K562 (cell line): ENCODE measurements at regions not wholly inside any gene's neighbourhood (a gene's known extent, or its start where the extent isn't known, plus 50 kb on each side); places are given as distances from the start of the nearest gene placed in this dataset.

Experiments
- C11orf30 ChIP-seq: fragments of 450-650 bp; IDR thresholded peaks from 2 replicates; pipeline ENCODE4 v1.6.1; 2016; ENCODE audit warnings: low read depth, mild to moderate bottlenecking
- ESRRA ChIP-seq: fragments of 450-650 bp; IDR thresholded peaks from 2 replicates; pipeline ENCODE4 v1.6.1; 2014; ENCODE audit warnings: low read depth, mild to moderate bottlenecking, moderate library complexity, borderline replicate concordance
- PRPF4 ChIP-seq: fragments of 200-400 bp; formaldehyde crosslinking; IDR thresholded peaks from one replicate; pipeline ENCODE4 v1.6.1; 2017; ENCODE audit warnings: low read length, low read depth, mild to moderate bottlenecking; ENCODE audit not compliant: insufficient read depth, poor library complexity, severe bottlenecking
- RFX1 ChIP-seq: fragments of 450-650 bp; IDR thresholded peaks from 2 replicates; pipeline ENCODE4 v1.6.1; 2016; ENCODE audit warnings: mild to moderate bottlenecking, moderate library complexity
- SPI1 ChIP-seq: IDR thresholded peaks from 2 replicates; pipeline ENCODE4 v1.6.1; 2011; ENCODE audit warnings: low read depth, low read length, control low read depth, borderline replicate concordance
- SRF ChIP-seq, 2 experiments: fragments of 250-450, 450-650 bp in 1 of 2; sonication (Bioruptor Pico) in 1 of 2; sonication (generic) in 1 of 2; formaldehyde crosslinking; IDR thresholded peaks; 2 replicates each; pipeline versions ENCODE4 v1.5.0 to v1.5.1; 2020 to 2022; ENCODE audit warnings: mild to moderate bottlenecking in 1 of 2, missing genetic modification reagents in 1 of 2
- TF ChIP-seq, protein P1 (sequence below): sonication (generic); formaldehyde crosslinking; IDR thresholded peaks from 2 replicates; pipeline ENCODE4 v1.9.0; 2022; ENCODE audit warnings: mild to moderate bottlenecking, missing genetic modification reagents
- TF ChIP-seq, protein P2 (sequence below), 2 experiments: fragments of 150-350 bp in 1 of 2; IDR thresholded peaks; 2 replicates each; pipeline ENCODE4 v1.6.1; 2012 to 2016; ENCODE audit warnings: low read depth in 2 of 2, low read length in 2 of 2, mild to moderate bottlenecking in 1 of 2, moderate library complexity in 1 of 2
- TF ChIP-seq, protein P3 (sequence below): fragments of 200-800 bp; sonication (Bioruptor generic); IDR thresholded peaks from 2 replicates; pipeline ENCODE4 v1.6.1; 2017; ENCODE audit warnings: missing genetic modification characterization, missing compliant biosample characterization
- TF ChIP-seq, protein P4 (sequence below): sonication (generic); formaldehyde crosslinking; IDR thresholded peaks from 2 replicates; pipeline ENCODE4 v1.5.0; 2020; ENCODE audit warnings: missing genetic modification reagents

DNA sequence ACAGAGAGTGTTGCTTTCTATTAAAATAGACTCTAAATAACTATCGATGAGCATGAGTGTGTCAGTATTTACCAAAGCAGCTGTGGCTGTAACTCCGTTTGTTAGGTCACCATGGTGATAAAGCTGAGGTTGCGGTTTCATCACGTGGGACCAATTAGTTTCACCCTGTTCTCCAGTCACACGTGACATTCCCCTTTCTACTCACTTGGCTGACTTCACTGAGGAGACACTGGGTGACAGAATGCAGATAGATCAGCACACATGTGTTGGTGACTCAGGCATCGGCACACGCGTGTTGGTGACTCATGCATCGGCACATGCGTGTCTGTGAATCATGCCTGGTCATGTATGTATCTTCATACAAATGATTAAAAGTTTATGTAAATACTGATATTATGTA is 285.4 kb downstream of the THBS2 start (continued):
- TF ChIP-seq PRPF4: no peak
- TF ChIP-seq, protein P1, sequence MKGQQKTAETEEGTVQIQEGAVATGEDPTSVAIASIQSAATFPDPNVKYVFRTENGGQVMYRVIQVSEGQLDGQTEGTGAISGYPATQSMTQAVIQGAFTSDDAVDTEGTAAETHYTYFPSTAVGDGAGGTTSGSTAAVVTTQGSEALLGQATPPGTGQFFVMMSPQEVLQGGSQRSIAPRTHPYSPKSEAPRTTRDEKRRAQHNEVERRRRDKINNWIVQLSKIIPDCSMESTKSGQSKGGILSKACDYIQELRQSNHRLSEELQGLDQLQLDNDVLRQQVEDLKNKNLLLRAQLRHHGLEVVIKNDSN (CRISPR knock-in tag): peak; percentile 75
- peak; percentile 75; the same call in 1 of the 2 replicates for TF ChIP-seq ESRRA
- TF ChIP-seq RFX1: peak; percentile 59
- TF ChIP-seq, protein P2, sequence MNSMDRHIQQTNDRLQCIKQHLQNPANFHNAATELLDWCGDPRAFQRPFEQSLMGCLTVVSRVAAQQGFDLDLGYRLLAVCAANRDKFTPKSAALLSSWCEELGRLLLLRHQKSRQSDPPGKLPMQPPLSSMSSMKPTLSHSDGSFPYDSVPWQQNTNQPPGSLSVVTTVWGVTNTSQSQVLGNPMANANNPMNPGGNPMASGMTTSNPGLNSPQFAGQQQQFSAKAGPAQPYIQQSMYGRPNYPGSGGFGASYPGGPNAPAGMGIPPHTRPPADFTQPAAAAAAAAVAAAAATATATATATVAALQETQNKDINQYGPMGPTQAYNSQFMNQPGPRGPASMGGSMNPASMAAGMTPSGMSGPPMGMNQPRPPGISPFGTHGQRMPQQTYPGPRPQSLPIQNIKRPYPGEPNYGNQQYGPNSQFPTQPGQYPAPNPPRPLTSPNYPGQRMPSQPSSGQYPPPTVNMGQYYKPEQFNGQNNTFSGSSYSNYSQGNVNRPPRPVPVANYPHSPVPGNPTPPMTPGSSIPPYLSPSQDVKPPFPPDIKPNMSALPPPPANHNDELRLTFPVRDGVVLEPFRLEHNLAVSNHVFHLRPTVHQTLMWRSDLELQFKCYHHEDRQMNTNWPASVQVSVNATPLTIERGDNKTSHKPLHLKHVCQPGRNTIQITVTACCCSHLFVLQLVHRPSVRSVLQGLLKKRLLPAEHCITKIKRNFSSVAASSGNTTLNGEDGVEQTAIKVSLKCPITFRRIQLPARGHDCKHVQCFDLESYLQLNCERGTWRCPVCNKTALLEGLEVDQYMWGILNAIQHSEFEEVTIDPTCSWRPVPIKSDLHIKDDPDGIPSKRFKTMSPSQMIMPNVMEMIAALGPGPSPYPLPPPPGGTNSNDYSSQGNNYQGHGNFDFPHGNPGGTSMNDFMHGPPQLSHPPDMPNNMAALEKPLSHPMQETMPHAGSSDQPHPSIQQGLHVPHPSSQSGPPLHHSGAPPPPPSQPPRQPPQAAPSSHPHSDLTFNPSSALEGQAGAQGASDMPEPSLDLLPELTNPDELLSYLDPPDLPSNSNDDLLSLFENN (IDR thresholded peaks at IDR 0.05; ENCODE audit: low read depth in 2 of 2, low read length in 2 of 2): no peak
- TF ChIP-seq, protein P3, sequence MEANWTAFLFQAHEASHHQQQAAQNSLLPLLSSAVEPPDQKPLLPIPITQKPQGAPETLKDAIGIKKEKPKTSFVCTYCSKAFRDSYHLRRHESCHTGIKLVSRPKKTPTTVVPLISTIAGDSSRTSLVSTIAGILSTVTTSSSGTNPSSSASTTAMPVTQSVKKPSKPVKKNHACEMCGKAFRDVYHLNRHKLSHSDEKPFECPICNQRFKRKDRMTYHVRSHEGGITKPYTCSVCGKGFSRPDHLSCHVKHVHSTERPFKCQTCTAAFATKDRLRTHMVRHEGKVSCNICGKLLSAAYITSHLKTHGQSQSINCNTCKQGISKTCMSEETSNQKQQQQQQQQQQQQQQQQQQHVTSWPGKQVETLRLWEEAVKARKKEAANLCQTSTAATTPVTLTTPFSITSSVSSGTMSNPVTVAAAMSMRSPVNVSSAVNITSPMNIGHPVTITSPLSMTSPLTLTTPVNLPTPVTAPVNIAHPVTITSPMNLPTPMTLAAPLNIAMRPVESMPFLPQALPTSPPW (CRISPR knock-in tag): no peak
- no peak for TF ChIP-seq SRF (CRISPR knock-in tag; IDR thresholded peaks at IDR 0.05)
- TF ChIP-seq, protein P4, sequence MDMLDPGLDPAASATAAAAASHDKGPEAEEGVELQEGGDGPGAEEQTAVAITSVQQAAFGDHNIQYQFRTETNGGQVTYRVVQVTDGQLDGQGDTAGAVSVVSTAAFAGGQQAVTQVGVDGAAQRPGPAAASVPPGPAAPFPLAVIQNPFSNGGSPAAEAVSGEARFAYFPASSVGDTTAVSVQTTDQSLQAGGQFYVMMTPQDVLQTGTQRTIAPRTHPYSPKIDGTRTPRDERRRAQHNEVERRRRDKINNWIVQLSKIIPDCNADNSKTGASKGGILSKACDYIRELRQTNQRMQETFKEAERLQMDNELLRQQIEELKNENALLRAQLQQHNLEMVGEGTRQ (CRISPR knock-in tag): peak; percentile 77
- TF ChIP-seq C11orf30: peak; percentile 51; the same call in 1 of the 2 replicates
- no peak for TF ChIP-seq SPI1
